GM23338 (cell line): ENCODE measurements at regions not wholly inside any gene's neighbourhood (a gene's known extent, or its start where the extent isn't known, plus 50 kb on each side); places are given as distances from the start of the nearest gene placed in this dataset.
A peak's percentile ranks its signal among the peaks of the same experiment; 100 is the strongest.

Experiments
- ATAC-seq: fragments of 200-7000 bp; cut with Tn5 transposase; 3 replicates; pipeline ENCODE4 v1.9.1; 2020
- DNase-seq: peaks from one replicate; pipeline ENCODE4 v3.0.0-alpha.2; 2015; ENCODE audit warnings: low spot score
- H2AFZ ChIP-seq: fragments of 200-600 bp; sonication (generic); 2 replicates; pipeline ENCODE4 v1.8.0; 2016; ENCODE audit warnings: antibody characterized with exemption, mild to moderate bottlenecking, moderate library complexity
- H3F3A ChIP-seq: fragments of 200-600 bp; sonication (generic); replicated peaks from 2 replicates; pipeline ENCODE4 v1.8.0; 2017; ENCODE audit warnings: antibody characterized with exemption, mixed run types, low read depth
- H3K27ac ChIP-seq: fragments of 200-600 bp; sonication (generic); 2 replicates; pipeline ENCODE4 v1.6.1; 2016; ENCODE audit warnings: low read depth
- H3K27me3 ChIP-seq: fragments of 200-600 bp; sonication (generic); 2 replicates; pipeline ENCODE4 v1.8.0; 2016; ENCODE audit warnings: mild to moderate bottlenecking, mixed run types, moderate library complexity; ENCODE audit not compliant: insufficient read depth
- H3K36me3 ChIP-seq: fragments of 200-600 bp; sonication (generic); 2 replicates; pipeline ENCODE4 v1.8.0; 2016; ENCODE audit warnings: mild to moderate bottlenecking; ENCODE audit not compliant: insufficient read depth
- H3K4me1 ChIP-seq: fragments of 200-600 bp; sonication (generic); 2 replicates; pipeline ENCODE4 v1.8.0; 2016; ENCODE audit warnings: mild to moderate bottlenecking, moderate library complexity; ENCODE audit not compliant: insufficient read depth
- H3K4me2 ChIP-seq: fragments of 200-600 bp; sonication (generic); 2 replicates; pipeline ENCODE4 v1.7.1; 2017; ENCODE audit warnings: mixed run types
- H3K4me3 ChIP-seq: fragments of 200-600 bp; sonication (generic); 2 replicates; pipeline ENCODE4 v1.6.1; 2016; ENCODE audit warnings: mixed run types
- H3K79me2 ChIP-seq: fragments of 200-600 bp; sonication (generic); replicated peaks from 2 replicates; pipeline ENCODE4 v1.8.0; 2017; ENCODE audit warnings: mild to moderate bottlenecking; ENCODE audit not compliant: insufficient read depth
- H3K9me2 ChIP-seq: fragments of 200-600 bp; sonication (generic); 2 replicates; pipeline ENCODE4 v1.8.0; 2017; ENCODE audit not compliant: insufficient read depth
- H4K20me1 ChIP-seq: fragments of 200-600 bp; sonication (generic); replicated peaks from 2 replicates; pipeline ENCODE4 v1.8.0; 2017; ENCODE audit warnings: mild to moderate bottlenecking; ENCODE audit not compliant: insufficient read depth
- H3K27ac Mint-ChIP-seq: 2 replicates; pipeline ENCODE4 v1.8.0; 2020; ENCODE audit warnings: inconsistent platforms, mild to moderate bottlenecking, moderate library complexity, mixed read lengths
- H3K27me3 Mint-ChIP-seq: 3 replicates; pipeline ENCODE4 v1.8.0; 2022; ENCODE audit warnings: low read depth, mild to moderate bottlenecking, moderate library complexity, mixed read lengths, inconsistent platforms; ENCODE audit not compliant: insufficient read depth, poor library complexity
- H3K36me3 Mint-ChIP-seq: 3 replicates; pipeline ENCODE4 v1.8.0; 2021; ENCODE audit warnings: low read depth, mild to moderate bottlenecking, inconsistent platforms, moderate library complexity, mixed read lengths
- H3K4me1 Mint-ChIP-seq: 3 replicates; pipeline ENCODE4 v1.8.0; 2020; ENCODE audit warnings: mild to moderate bottlenecking, inconsistent platforms, mixed read lengths
- H3K4me3 Mint-ChIP-seq: 3 replicates; pipeline ENCODE4 v1.8.0; 2021; ENCODE audit warnings: moderate library complexity, mild to moderate bottlenecking, inconsistent platforms, mixed read lengths
- H3K9me3 Mint-ChIP-seq: 3 replicates; pipeline ENCODE4 v1.8.0; 2020; ENCODE audit warnings: moderate library complexity, mild to moderate bottlenecking, inconsistent platforms, mixed read lengths
- CREB1 ChIP-seq: fragments of 250-450 bp; sonication (Bioruptor Pico); IDR thresholded peaks from 2 replicates; pipeline ENCODE4 v1.5.0; 2020; ENCODE audit warnings: low read depth, mild to moderate bottlenecking, moderate library complexity
- EZH2 ChIP-seq: fragments of 200-600 bp; sonication (generic); IDR thresholded peaks from one replicate; pipeline ENCODE4 v1.8.0; 2017; ENCODE audit warnings: antibody characterized with exemption, mild to moderate bottlenecking, low read depth; ENCODE audit not compliant: unreplicated experiment
- EZH2phosphoT487 ChIP-seq: fragments of 200-600 bp; sonication (generic); IDR thresholded peaks from one replicate; pipeline ENCODE4 v1.8.1; 2018; ENCODE audit warnings: antibody characterized with exemption; ENCODE audit not compliant: unreplicated experiment
- JUNB ChIP-seq: IDR thresholded peaks from one replicate; pipeline ENCODE4 v1.6.1; 2016; ENCODE audit warnings: antibody characterized with exemption; ENCODE audit not compliant: unreplicated experiment
- NANOG ChIP-seq: IDR thresholded peaks from 2 replicates; pipeline ENCODE4 v1.6.1; 2016; ENCODE audit warnings: antibody characterized with exemption, borderline replicate concordance
- POLR2AphosphoS5 ChIP-seq: IDR thresholded peaks from 2 replicates; pipeline ENCODE4 v1.6.1; 2016; ENCODE audit warnings: antibody characterized with exemption, low read depth
- REST ChIP-seq: IDR thresholded peaks from one replicate; pipeline ENCODE4 v1.6.1; 2018; ENCODE audit warnings: antibody characterized with exemption; ENCODE audit not compliant: unreplicated experiment
- STAT1 ChIP-seq: IDR thresholded peaks from one replicate; pipeline ENCODE4 v1.6.1; 2016; ENCODE audit warnings: antibody characterized with exemption; ENCODE audit not compliant: unreplicated experiment
- ZNF114 ChIP-seq: fragments of 250-450 bp; sonication (Bioruptor Pico); IDR thresholded peaks from 2 replicates; pipeline ENCODE4 v1.5.0; 2020; ENCODE audit warnings: mild to moderate bottlenecking, moderate library complexity
- ZNF331 ChIP-seq: fragments of 250-450 bp; sonication (Bioruptor Pico); IDR thresholded peaks from 2 replicates; pipeline ENCODE4 v1.5.0; 2020; ENCODE audit warnings: low read depth, mild to moderate bottlenecking, moderate library complexity
- TF ChIP-seq, protein P1 (sequence below), 2 experiments: fragments of 200-600 bp in 1 of 2; sonication (generic) in 1 of 2; conservative IDR thresholded peaks; 2 replicates each; pipeline versions ENCODE4 v1.5.1 to v1.6.1; 2016 to 2017; ENCODE audit warnings: antibody characterized with exemption in 2 of 2, low read depth in 2 of 2, mild to moderate bottlenecking in 2 of 2, moderate library complexity in 1 of 2
- TF ChIP-seq, protein P2 (sequence below): fragments of 250-450 bp; sonication (Bioruptor Pico); IDR thresholded peaks from 2 replicates; pipeline ENCODE4 v1.5.0; 2020; ENCODE audit warnings: mild to moderate bottlenecking, moderate library complexity

GRCh38 chr3:176046703-176047102 lies 1150.6 kb downstream of the TBL1XR1 start:
- no peaks in the 10 kb centered on the region for H4K20me1 ChIP-seq
- H3K4me2 ChIP-seq, result no peak overlapping the region
- DNase-seq (no peak), ATAC-seq (no peak)
- H3K4me1 ChIP-seq, result no peaks in the 10 kb centered on the region
- no peaks in the 10 kb centered on the region for H3K27me3 ChIP-seq
- H2AFZ ChIP-seq, result no peak overlapping the region
- Mint-ChIP-seq H3K4me1 (peaks cover 3% of the 10 kb centered on the region; the same call in 2 of the 3 replicates), H3K36me3 (no peaks in the 10 kb centered on the region), H3K27ac (no peak overlapping the region), H3K4me3 (no peak overlapping the region), H3K27me3 (no peaks in the 10 kb centered on the region), H3K9me3 (no peaks in the 10 kb centered on the region)
- no peak overlapping the region for H3K27ac ChIP-seq
- no peaks in the 10 kb centered on the region for H3F3A ChIP-seq
- no peaks in the 10 kb centered on the region for H3K36me3 ChIP-seq
- no peaks in the 10 kb centered on the region for H3K9me2 ChIP-seq
- H3K4me3 ChIP-seq, result no peak overlapping the region
- no peaks in the 10 kb centered on the region for H3K79me2 ChIP-seq
- no peak for TF ChIP-seq EZH2

- no peaks in the 10 kb centered on the region for H3K27me3 Mint-ChIP-seq
- Histone ChIP-seq H3K79me2 (no peaks in the 10 kb centered on the region), H3K27ac (no peak overlapping the region), H3K36me3 (no peaks in the 10 kb centered on the region), H3K9me2 (no peaks in the 10 kb centered on the region), H4K20me1 (no peaks in the 10 kb centered on the region), H3K4me2 (no peak overlapping the region), H3K4me1 (no peaks in the 10 kb centered on the region), H3K4me3 (no peak overlapping the region), H3K27me3 (no peaks in the 10 kb centered on the region), H3F3A (no peaks in the 10 kb centered on the region), H2AFZ (peak overlapping the region; percentile 44; the same call in 1 of the 2 replicates)
- no peak overlapping the region for H3K27ac Mint-ChIP-seq
- no peaks in the 10 kb centered on the region for H3K36me3 Mint-ChIP-seq
- no peaks in the 10 kb centered on the region for H3K9me3 Mint-ChIP-seq
- no peak overlapping the region for H3K4me3 Mint-ChIP-seq
- no peaks in the 10 kb centered on the region for H3K4me1 Mint-ChIP-seq
- DNase-seq (no peak), ATAC-seq (no peak)
- TF ChIP-seq, protein P1, sequence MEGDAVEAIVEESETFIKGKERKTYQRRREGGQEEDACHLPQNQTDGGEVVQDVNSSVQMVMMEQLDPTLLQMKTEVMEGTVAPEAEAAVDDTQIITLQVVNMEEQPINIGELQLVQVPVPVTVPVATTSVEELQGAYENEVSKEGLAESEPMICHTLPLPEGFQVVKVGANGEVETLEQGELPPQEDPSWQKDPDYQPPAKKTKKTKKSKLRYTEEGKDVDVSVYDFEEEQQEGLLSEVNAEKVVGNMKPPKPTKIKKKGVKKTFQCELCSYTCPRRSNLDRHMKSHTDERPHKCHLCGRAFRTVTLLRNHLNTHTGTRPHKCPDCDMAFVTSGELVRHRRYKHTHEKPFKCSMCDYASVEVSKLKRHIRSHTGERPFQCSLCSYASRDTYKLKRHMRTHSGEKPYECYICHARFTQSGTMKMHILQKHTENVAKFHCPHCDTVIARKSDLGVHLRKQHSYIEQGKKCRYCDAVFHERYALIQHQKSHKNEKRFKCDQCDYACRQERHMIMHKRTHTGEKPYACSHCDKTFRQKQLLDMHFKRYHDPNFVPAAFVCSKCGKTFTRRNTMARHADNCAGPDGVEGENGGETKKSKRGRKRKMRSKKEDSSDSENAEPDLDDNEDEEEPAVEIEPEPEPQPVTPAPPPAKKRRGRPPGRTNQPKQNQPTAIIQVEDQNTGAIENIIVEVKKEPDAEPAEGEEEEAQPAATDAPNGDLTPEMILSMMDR (conservative IDR thresholded peaks at IDR 0.05; ENCODE audit: low read depth in 2 of 2), result no peak
- TF ChIP-seq CREB1, result no peak
- TF ChIP-seq, protein P2, sequence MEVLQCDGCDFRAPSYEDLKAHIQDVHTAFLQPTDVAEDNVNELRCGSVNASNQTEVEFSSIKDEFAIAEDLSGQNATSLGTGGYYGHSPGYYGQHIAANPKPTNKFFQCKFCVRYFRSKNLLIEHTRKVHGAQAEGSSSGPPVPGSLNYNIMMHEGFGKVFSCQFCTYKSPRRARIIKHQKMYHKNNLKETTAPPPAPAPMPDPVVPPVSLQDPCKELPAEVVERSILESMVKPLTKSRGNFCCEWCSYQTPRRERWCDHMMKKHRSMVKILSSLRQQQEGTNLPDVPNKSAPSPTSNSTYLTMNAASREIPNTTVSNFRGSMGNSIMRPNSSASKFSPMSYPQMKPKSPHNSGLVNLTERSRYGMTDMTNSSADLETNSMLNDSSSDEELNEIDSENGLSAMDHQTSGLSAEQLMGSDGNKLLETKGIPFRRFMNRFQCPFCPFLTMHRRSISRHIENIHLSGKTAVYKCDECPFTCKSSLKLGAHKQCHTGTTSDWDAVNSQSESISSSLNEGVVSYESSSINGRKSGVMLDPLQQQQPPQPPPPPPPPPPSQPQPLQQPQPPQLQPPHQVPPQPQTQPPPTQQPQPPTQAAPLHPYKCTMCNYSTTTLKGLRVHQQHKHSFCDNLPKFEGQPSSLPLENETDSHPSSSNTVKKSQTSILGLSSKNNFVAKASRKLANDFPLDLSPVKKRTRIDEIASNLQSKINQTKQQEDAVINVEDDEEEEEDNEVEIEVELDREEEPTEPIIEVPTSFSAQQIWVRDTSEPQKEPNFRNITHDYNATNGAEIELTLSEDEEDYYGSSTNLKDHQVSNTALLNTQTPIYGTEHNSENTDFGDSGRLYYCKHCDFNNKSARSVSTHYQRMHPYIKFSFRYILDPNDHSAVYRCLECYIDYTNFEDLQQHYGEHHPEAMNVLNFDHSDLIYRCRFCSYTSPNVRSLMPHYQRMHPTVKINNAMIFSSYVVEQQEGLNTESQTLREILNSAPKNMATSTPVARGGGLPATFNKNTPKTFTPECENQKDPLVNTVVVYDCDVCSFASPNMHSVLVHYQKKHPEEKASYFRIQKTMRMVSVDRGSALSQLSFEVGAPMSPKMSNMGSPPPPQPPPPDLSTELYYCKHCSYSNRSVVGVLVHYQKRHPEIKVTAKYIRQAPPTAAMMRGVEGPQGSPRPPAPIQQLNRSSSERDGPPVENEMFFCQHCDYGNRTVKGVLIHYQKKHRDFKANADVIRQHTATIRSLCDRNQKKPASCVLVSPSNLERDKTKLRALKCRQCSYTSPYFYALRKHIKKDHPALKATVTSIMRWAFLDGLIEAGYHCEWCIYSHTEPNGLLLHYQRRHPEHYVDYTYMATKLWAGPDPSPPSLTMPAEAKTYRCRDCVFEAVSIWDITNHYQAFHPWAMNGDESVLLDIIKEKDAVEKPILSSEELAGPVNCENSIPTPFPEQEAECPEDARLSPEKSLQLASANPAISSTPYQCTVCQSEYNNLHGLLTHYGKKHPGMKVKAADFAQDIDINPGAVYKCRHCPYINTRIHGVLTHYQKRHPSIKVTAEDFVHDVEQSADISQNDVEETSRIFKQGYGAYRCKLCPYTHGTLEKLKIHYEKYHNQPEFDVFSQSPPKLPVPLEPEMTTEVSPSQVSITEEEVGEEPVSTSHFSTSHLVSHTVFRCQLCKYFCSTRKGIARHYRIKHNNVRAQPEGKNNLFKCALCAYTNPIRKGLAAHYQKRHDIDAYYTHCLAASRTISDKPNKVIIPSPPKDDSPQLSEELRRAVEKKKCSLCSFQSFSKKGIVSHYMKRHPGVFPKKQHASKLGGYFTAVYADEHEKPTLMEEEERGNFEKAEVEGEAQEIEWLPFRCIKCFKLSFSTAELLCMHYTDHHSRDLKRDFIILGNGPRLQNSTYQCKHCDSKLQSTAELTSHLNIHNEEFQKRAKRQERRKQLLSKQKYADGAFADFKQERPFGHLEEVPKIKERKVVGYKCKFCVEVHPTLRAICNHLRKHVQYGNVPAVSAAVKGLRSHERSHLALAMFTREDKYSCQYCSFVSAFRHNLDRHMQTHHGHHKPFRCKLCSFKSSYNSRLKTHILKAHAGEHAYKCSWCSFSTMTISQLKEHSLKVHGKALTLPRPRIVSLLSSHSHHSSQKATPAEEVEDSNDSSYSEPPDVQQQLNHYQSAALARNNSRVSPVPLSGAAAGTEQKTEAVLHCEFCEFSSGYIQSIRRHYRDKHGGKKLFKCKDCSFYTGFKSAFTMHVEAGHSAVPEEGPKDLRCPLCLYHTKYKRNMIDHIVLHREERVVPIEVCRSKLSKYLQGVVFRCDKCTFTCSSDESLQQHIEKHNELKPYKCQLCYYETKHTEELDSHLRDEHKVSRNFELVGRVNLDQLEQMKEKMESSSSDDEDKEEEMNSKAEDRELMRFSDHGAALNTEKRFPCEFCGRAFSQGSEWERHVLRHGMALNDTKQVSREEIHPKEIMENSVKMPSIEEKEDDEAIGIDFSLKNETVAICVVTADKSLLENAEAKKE, result no peak
- TF ChIP-seq EZH2, result no peak
- no peak for TF ChIP-seq EZH2phosphoT487
- TF ChIP-seq ZNF331 (CRISPR knock-in tag), result no peak
- TF ChIP-seq JUNB, result no peak
- TF ChIP-seq REST, result no peak
- TF ChIP-seq STAT1, result no peak
- TF ChIP-seq ZNF114, result no peak
- TF ChIP-seq NANOG, result no peak
- TF ChIP-seq POLR2AphosphoS5, result no peak
These were observed 1155.5 kb downstream of the TBL1XR1 start for GRCh38 chr3:176041812-176042211.
